Panc1 (cell line): ENCODE measurements at regions not wholly inside any gene's neighbourhood (a gene's known extent, or its start where the extent isn't known, plus 50 kb on each side); places are given as distances from the start of the nearest gene placed in this dataset.
A peak's percentile ranks its signal among the peaks of the same experiment; 100 is the strongest.

ENCODE experiments used
- ATAC-seq: fragments of 200-7000 bp; cut with Tn5 transposase; 2 replicates; pipeline ENCODE4 v1.9.1; 2020; ENCODE audit warnings: mild to moderate bottlenecking, moderate library complexity
- BruUV-seq: library from RNA; stranded (reverse); fragments of 400-500 nt; replicated peaks from 2 replicates; lab custom pipeline; 2021; lab: Mats Ljungman, UMichigan
- CTCF ChIA-PET: fragments of 300-600 bp; sonication (Branson Sonifier 250); formaldehyde crosslinking; loops from one replicate; lab custom pipeline; 2022; ENCODE audit warnings: antibody characterized with exemption; lab: Charles Lee
- POLR2A ChIA-PET: fragments of 300-600 bp; sonication (Branson Sonifier 250); formaldehyde crosslinking; loops from one replicate; lab custom pipeline; 2022; ENCODE audit warnings: antibody characterized with exemption; lab: Charles Lee
- DNase-seq: peaks from one replicate; pipeline ENCODE4 v3.0.0-alpha.2; 2010; ENCODE audit warnings: low read depth, low spot score
- H3K27ac ChIP-seq: 2 replicates; pipeline ENCODE4 v1.5.1; 2011; ENCODE audit warnings: mild to moderate bottlenecking, low read length, inconsistent platforms
- H3K27me3 ChIP-seq: fragments of 200-500 bp; sonication (Bioruptor generic); 2 replicates; pipeline ENCODE4 v1.6.0; 2014; ENCODE audit warnings: low read length, inconsistent platforms; ENCODE audit not compliant: control insufficient read depth, insufficient read depth
- H3K36me3 ChIP-seq: fragments of 200-500 bp; sonication (Bioruptor generic); 2 replicates; pipeline ENCODE4 v1.5.1; 2014; ENCODE audit warnings: inconsistent platforms, mild to moderate bottlenecking, low read length, moderate library complexity; ENCODE audit not compliant: control insufficient read depth, insufficient read depth
- H3K4me1 ChIP-seq: 2 replicates; pipeline ENCODE4 v1.5.1; 2011; ENCODE audit warnings: inconsistent platforms, mild to moderate bottlenecking, low read length, moderate library complexity; ENCODE audit not compliant: control insufficient read depth, insufficient read depth
- H3K4me3 ChIP-seq, 2 experiments: 2 replicates each; pipeline ENCODE4 v1.5.1; 2011 to 2012; ENCODE audit warnings: low read depth in 2 of 2, low read length in 2 of 2, mild to moderate bottlenecking in 2 of 2, inconsistent platforms in 1 of 2, moderate library complexity in 1 of 2
- H3K9me3 ChIP-seq: fragments of 200-500 bp; sonication (Bioruptor generic); 2 replicates; pipeline ENCODE4 v1.5.1; 2014; ENCODE audit warnings: low read depth, mild to moderate bottlenecking, inconsistent platforms, low read length, moderate library complexity; ENCODE audit not compliant: control insufficient read depth, insufficient read depth
- POLR2AphosphoS5 ChIP-seq: IDR thresholded peaks from 2 replicates; pipeline ENCODE4 v1.6.1; 2012; ENCODE audit warnings: mild to moderate bottlenecking, low read depth, low read length, moderate library complexity
- SIN3A ChIP-seq: IDR thresholded peaks from 2 replicates; pipeline ENCODE4 v1.6.1; 2012; ENCODE audit warnings: low read depth, mild to moderate bottlenecking, low read length, moderate library complexity, borderline replicate concordance; ENCODE audit not compliant: insufficient read depth
- TCF7L2 ChIP-seq: IDR thresholded peaks from 2 replicates; pipeline ENCODE4 v1.6.1; 2011; ENCODE audit warnings: mild to moderate bottlenecking, low read depth, low read length, inconsistent platforms
- in situ Hi-C: cut with HindIII; loops from 2 replicates; pipeline ENCODE4 v1.10.0; 2016; ENCODE audit warnings: low sequenced_read_pairs, low pct_unique_long_range_greater_than_20kb
- intact Hi-C: fragments of 100-400 bp; cut with micrococcal nuclease; formaldehyde crosslinking; loops from one replicate; pipeline ENCODE4 v1.10.0; 2022; ENCODE audit not compliant: unreplicated experiment
- TF ChIP-seq, protein P1 (sequence below), 2 experiments: IDR thresholded peaks; 2 replicates each; pipeline ENCODE4 v1.6.1; 2011 to 2012; ENCODE audit warnings: low read depth in 2 of 2, control low read depth in 1 of 2, low read length in 1 of 2, mild to moderate bottlenecking in 1 of 2, moderate library complexity in 1 of 2; ENCODE audit not compliant: insufficient read depth in 1 of 2
- TF ChIP-seq, protein P2 (sequence below): fragments of 450-650 bp; IDR thresholded peaks from 2 replicates; pipeline ENCODE4 v1.5.1; 2017; ENCODE audit warnings: mild to moderate bottlenecking

DNA sequence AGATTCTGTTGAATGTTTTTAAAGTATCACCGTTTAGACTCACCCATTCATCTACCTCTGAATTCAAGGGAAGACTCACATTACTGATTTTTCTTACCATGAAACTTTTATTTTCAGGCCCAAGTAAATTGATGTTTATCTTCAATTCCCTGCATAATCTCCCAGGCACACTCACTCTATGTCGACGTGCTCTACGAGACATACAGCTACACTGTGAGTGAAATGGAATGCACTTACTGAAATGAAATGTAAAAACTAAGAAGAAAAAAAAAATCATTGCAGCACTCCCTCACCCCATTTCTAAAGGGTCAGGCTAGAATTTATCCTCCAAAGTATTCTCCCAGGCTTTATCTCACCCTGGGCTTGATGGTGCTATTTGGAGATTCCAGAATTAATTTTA lies 987.9 kb downstream of the CCSER2 start:
- no peaks in the 10 kb centered on the region for H3K27me3 ChIP-seq
- H3K4me3 ChIP-seq = no peak overlapping the region
- H3K36me3 ChIP-seq = no peaks in the 10 kb centered on the region
- in situ Hi-C loops (no loop called here), intact Hi-C loops (no loop called here)
- H3K9me3 ChIP-seq = no peaks in the 10 kb centered on the region
- CTCF ChIA-PET = no interaction called here
- H3K4me1 ChIP-seq = no peaks in the 10 kb centered on the region
- no peak for ATAC-seq
- no TSS peak for BruUV-seq
- no peak for TF ChIP-seq SIN3A
- TF ChIP-seq, protein P1, sequence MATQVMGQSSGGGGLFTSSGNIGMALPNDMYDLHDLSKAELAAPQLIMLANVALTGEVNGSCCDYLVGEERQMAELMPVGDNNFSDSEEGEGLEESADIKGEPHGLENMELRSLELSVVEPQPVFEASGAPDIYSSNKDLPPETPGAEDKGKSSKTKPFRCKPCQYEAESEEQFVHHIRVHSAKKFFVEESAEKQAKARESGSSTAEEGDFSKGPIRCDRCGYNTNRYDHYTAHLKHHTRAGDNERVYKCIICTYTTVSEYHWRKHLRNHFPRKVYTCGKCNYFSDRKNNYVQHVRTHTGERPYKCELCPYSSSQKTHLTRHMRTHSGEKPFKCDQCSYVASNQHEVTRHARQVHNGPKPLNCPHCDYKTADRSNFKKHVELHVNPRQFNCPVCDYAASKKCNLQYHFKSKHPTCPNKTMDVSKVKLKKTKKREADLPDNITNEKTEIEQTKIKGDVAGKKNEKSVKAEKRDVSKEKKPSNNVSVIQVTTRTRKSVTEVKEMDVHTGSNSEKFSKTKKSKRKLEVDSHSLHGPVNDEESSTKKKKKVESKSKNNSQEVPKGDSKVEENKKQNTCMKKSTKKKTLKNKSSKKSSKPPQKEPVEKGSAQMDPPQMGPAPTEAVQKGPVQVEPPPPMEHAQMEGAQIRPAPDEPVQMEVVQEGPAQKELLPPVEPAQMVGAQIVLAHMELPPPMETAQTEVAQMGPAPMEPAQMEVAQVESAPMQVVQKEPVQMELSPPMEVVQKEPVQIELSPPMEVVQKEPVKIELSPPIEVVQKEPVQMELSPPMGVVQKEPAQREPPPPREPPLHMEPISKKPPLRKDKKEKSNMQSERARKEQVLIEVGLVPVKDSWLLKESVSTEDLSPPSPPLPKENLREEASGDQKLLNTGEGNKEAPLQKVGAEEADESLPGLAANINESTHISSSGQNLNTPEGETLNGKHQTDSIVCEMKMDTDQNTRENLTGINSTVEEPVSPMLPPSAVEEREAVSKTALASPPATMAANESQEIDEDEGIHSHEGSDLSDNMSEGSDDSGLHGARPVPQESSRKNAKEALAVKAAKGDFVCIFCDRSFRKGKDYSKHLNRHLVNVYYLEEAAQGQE (IDR thresholded peaks at IDR 0.05; ENCODE audit: insufficient read depth in 1 of 2, low read depth in 2 of 2, low read length in 1 of 2) = no peak
- TF ChIP-seq POLR2AphosphoS5 = no peak
- TF ChIP-seq TCF7L2 = no peak
- TF ChIP-seq, protein P2, sequence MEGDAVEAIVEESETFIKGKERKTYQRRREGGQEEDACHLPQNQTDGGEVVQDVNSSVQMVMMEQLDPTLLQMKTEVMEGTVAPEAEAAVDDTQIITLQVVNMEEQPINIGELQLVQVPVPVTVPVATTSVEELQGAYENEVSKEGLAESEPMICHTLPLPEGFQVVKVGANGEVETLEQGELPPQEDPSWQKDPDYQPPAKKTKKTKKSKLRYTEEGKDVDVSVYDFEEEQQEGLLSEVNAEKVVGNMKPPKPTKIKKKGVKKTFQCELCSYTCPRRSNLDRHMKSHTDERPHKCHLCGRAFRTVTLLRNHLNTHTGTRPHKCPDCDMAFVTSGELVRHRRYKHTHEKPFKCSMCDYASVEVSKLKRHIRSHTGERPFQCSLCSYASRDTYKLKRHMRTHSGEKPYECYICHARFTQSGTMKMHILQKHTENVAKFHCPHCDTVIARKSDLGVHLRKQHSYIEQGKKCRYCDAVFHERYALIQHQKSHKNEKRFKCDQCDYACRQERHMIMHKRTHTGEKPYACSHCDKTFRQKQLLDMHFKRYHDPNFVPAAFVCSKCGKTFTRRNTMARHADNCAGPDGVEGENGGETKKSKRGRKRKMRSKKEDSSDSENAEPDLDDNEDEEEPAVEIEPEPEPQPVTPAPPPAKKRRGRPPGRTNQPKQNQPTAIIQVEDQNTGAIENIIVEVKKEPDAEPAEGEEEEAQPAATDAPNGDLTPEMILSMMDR = no peak
- no peak overlapping the region for H3K27ac ChIP-seq
- DNase-seq = no peak
- POLR2A ChIA-PET = no interaction called here

DNA sequence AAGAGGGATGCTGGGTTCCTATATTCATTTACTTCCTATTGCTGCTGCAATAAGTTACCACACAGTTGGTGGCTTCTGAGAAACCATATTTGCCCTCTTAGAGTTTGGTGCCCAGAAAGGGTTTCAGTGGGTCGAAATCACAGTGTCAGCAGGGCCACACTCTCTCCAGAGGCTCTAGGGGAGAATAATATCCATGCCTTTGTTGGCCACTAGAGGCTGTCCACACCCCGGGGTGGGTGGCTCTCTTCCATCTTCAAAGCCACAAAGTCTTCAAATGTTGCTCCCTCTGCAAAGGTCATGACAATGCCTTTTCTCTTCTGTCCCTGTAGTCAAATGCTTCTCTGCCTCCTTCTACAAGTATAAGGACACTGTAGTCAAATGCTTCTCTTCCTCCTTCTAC lies 989.4 kb downstream of the CCSER2 start:
- DNase-seq (no peak), ATAC-seq (no peak)
- H3K27me3 ChIP-seq = no peaks in the 10 kb centered on the region
- no peak for TF ChIP-seq TCF7L2
- TF ChIP-seq, protein P2 = peak; percentile 43
- H3K27ac ChIP-seq = no peak overlapping the region
- H3K36me3 ChIP-seq = no peaks in the 10 kb centered on the region
- in situ Hi-C loops = no loop called here
- H3K9me3 ChIP-seq = no peaks in the 10 kb centered on the region
- H3K4me3 ChIP-seq = no peak overlapping the region
- CTCF ChIA-PET = no interaction called here
- intact Hi-C loops = no loop called here
- POLR2A ChIA-PET = no interaction called here
- no peaks in the 10 kb centered on the region for H3K4me1 ChIP-seq
- no TSS peak for BruUV-seq
